GM13977 (cell line): ENCODE measurements at regions not wholly inside any gene's neighbourhood (a gene's known extent, or its start where the extent isn't known, plus 50 kb on each side); places are given as distances from the start of the nearest gene placed in this dataset.

Source experiments
- DNase-seq: peaks from one replicate; pipeline ENCODE4 v3.0.0; 2012; ENCODE audit warnings: low spot score
- in situ Hi-C: fragments of 300-500 bp; cut with MboI; formaldehyde crosslinking; loops from one replicate; pipeline ENCODE4 v1.12.0; 2022; ENCODE audit warnings: low sequenced_read_pairs, low pct_unique_long_range_greater_than_20kb, mixed read lengths, inconsistent platforms; ENCODE audit not compliant: unreplicated experiment
- TF ChIP-seq, protein P1 (sequence below): IDR thresholded peaks from 2 replicates; pipeline ENCODE4 v1.5.1; 2012; ENCODE audit warnings: mild to moderate bottlenecking, control low read depth; ENCODE audit not compliant: insufficient read depth; ENCODE audit errors: extremely low read depth, missing control alignments

DNA sequence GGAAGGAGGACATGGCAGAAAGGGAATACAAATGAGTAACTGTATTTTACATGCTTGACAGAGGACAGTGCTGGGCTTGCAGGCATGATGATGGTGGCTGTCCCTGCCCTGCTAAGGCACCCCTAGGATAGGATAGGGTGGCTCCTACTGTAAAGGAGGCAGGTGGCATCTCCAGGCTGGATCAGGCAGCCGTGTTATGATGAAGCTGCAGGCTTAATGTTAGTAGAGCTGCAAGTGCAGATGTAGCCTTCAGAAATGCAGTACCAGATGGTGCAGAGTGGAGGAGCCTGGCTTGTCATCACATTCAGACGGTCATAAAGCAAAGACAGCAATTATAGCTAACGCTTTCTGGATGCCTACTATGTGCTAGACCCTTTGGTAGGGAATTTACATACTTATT is 287.9 kb upstream of the PODXL start:
- TF ChIP-seq, protein P1, sequence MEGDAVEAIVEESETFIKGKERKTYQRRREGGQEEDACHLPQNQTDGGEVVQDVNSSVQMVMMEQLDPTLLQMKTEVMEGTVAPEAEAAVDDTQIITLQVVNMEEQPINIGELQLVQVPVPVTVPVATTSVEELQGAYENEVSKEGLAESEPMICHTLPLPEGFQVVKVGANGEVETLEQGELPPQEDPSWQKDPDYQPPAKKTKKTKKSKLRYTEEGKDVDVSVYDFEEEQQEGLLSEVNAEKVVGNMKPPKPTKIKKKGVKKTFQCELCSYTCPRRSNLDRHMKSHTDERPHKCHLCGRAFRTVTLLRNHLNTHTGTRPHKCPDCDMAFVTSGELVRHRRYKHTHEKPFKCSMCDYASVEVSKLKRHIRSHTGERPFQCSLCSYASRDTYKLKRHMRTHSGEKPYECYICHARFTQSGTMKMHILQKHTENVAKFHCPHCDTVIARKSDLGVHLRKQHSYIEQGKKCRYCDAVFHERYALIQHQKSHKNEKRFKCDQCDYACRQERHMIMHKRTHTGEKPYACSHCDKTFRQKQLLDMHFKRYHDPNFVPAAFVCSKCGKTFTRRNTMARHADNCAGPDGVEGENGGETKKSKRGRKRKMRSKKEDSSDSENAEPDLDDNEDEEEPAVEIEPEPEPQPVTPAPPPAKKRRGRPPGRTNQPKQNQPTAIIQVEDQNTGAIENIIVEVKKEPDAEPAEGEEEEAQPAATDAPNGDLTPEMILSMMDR, result no peak
- in situ Hi-C loops, result no loop called here
- no peak for DNase-seq

DNA sequence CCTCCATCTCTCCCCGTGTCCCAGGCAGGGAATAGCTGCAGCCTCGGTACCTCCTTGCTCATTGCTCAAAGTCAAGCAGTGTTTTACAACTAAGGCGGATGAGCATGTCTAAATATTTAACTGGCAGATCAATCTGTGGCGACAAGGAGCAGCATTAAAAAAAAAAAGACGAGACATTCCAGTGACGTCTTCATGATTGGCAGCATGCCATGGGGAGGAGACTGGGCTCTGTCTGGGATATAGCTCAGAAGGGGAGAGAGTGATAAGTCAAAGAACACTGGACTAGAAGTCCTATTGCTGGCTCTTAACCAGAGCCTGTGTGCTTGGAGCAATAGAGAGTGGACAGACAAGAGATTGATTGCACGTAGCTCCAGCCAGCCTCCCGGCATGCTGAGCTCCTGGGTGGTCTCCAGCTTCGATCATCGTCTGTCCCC is 287.5 kb upstream of the PODXL start:
- in situ Hi-C loops, result no loop called here
- no peak for DNase-seq
- TF ChIP-seq, protein P1, result no peak

DNA sequence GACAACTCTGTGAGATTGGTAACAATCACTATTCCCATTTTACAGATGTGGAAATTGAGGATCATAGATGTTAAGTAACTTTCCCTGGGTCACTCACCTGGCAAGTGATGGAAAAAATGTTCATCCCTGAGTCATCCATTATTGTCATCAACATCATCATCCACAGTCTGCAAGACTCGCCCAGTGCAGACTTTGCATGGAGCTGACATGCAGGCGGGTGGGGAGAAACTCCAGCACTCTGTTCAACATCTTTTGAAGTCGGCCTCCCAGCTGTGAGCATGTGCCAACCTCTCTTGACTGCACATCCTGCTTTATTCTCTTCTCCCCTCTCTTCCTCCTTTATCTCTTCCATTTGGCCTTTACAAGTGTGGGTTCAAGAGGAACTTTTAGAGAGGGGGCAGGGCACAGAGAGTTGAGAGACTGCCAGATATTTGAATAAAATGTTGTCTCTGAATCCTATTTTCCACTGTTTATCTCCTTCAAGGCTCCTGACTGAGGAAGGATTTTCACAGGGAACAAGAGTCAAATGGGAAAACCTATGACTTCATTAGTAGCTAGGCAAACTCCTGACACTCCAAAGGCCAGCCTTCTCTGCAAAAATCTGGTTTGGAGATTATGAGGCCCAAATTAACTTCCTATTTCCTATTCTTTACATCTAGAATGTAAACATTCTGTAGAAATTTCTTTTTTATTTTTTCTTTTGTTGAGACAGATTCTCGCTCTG is 283.7 kb upstream of the PODXL start:
- TF ChIP-seq, protein P1, result no peak
- DNase-seq, result no peak
- in situ Hi-C loops, result no loop called here

DNA sequence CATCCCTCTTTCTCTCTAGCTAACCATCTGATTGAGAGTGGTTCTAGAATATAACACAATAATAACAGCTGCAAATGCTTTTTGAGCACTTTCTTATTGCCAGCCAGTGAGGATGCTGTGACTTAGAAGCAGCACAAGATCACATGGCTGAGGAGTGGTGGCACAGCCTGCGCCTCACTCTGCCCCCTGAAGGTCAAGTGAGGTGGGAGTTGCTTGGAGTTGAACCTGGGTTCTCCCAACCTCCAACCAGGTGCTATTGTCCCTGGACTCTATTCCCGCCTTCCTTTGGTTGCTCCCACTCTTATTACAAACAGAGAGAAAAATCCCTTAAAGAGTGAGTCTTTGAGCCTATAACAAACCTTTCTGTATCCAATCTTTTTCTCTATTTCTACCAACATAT is 280.3 kb upstream of the PODXL start:
- in situ Hi-C loops, result no loop called here
- TF ChIP-seq, protein P1, result no peak
- DNase-seq, result no peak

DNA sequence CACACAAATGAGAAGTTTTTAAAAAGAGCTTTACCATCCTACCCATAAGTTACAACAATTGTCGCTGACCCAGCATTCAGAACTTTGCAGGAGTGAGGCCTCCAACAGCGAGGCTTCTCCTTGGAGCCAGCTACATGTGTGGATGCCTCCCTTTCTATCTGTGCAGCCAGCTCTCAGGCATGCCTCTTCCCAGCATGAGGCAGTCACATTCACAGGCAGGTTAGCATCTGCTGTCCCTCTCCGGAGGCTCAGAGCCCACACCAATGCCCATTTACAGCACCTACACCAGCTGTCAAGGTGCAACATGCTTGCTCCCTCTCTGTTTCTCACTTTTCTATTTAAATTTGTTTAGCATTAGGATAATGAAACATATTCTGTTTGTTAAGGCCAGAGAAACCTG is 278.7 kb upstream of the PODXL start:
- in situ Hi-C loops, result no loop called here

DNA sequence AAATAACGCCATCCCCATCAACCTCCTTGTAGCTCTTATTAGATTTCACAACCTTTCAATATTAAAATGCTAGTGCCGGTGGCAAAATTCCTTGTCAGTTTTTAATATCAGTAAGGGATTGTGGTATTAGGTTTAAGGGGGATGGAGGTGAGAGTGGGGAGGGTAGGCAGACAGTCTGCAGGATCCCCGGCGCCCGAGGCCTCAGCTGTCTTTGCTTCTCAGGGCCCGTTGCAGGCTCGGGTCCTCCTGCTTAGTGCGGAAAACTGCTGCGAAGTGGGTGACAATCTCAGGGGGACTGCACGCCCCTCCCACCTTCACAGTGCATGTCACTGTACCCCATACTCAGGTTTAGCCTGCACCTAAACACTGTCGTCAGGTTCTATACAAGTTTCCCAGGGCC is 274.3 kb upstream of the PODXL start:
- TF ChIP-seq, protein P1, result no peak
- in situ Hi-C loops, result no loop called here
- no peak for DNase-seq

More for the DNA sequence above, 278.7 kb upstream of the PODXL start:
- TF ChIP-seq, protein P1, result no peak
- DNase-seq, result no peak
